ENCODE measurements at regions not wholly inside any gene's neighbourhood (a gene's known extent, or its start where the extent isn't known, plus 50 kb on each side); places are given as distances from the start of the nearest gene placed in this dataset.

GRCh38 chr9:90274725-90275124 is 367.9 kb downstream of the DIRAS2 start:
- no peak for DNase-seq

- DNase-seq, result no peak
Observed at GRCh38 chr9:90285946-90286345, 356.7 kb downstream of the DIRAS2 start.

- DNase-seq, result peak; percentile 66
Observed at GRCh38 chr9:90287567-90288274, 354.9 kb downstream of the DIRAS2 start.

GRCh38 chr9:90288275-90288639 is 354.4 kb downstream of the DIRAS2 start:
- DNase-seq, result no peak

GRCh38 chr9:90290716-90291485 is 351.7 kb downstream of the DIRAS2 start:
- DNase-seq, result no peak

- DNase-seq, result no peak
Observed at GRCh38 chr9:90296539-90296938, 346.1 kb downstream of the DIRAS2 start.

- no peak for DNase-seq
Observed at GRCh38 chr9:90299968-90300367, 342.7 kb downstream of the DIRAS2 start.

- DNase-seq, result no peak
Observed at GRCh38 chr9:90300611-90301276, 341.9 kb downstream of the DIRAS2 start.

GRCh38 chr9:90301277-90301653 is 341.4 kb downstream of the DIRAS2 start:
- no peak for DNase-seq

- DNase-seq, result no peak
Observed at GRCh38 chr9:90303655-90304054, 339.0 kb downstream of the DIRAS2 start.

- no peak for DNase-seq
Observed at GRCh38 chr9:90306158-90306557, 336.5 kb downstream of the DIRAS2 start.

- DNase-seq, result no peak
Observed at GRCh38 chr9:90307167-90307833, 335.3 kb downstream of the DIRAS2 start.

GRCh38 chr9:90307891-90308290 is 334.7 kb downstream of the DIRAS2 start:
- DNase-seq, result no peak

- DNase-seq, result no peak
Observed at GRCh38 chr9:90308691-90309090, 333.9 kb downstream of the DIRAS2 start.

GRCh38 chr9:90309809-90310520 is 332.7 kb downstream of the DIRAS2 start:
- DNase-seq, result no peak

GRCh38 chr9:90310521-90310876 is 332.1 kb downstream of the DIRAS2 start:
- no peak for DNase-seq

GRCh38 chr9:90311811-90312210 is 330.8 kb downstream of the DIRAS2 start:
- DNase-seq, result no peak

GRCh38 chr9:90322296-90322695 is 320.3 kb downstream of the DIRAS2 start:
- no peak for DNase-seq

GRCh38 chr9:90325913-90326653 is 316.5 kb downstream of the DIRAS2 start:
- no peak for DNase-seq

- no peak for DNase-seq
Observed at GRCh38 chr9:90330231-90330630, 312.4 kb downstream of the DIRAS2 start.

- DNase-seq, result no peak
Observed at GRCh38 chr9:90331826-90332575, 310.6 kb downstream of the DIRAS2 start.

All from activated effector memory CD4-positive, alpha-beta T cell treated with anti-CD3 and anti-CD28 coated beads, Interleukin-2, amount 50 U/mL, for 16 hours (primary cell).